GM20000 (cell line): ENCODE measurements at regions not wholly inside any gene's neighbourhood (a gene's known extent, or its start where the extent isn't known, plus 50 kb on each side); places are given as distances from the start of the nearest gene placed in this dataset.
"Not testable (repeated sequence)": the region's sequence is repeated elsewhere in the genome, so short reads cannot be mapped to it uniquely, and the experiment has no call there.

Experiments used
- DNase-seq: peaks from one replicate; pipeline ENCODE4 v3.0.0; 2012; ENCODE audit warnings: low spot score
- CTCF ChIP-seq: IDR thresholded peaks from 2 replicates; pipeline ENCODE4 v1.5.1; 2012; ENCODE audit warnings: mild to moderate bottlenecking, control low read depth; ENCODE audit errors: extremely low read depth, missing control alignments

GRCh38 chr9:30536494-30536893 is 1847.9 kb upstream of the ACO1 start:
- no peak for DNase-seq
- no peak for TF ChIP-seq CTCF

- DNase-seq = not testable (repeated sequence)
Measured at GRCh38 chr9:30539696-30540095, 1844.7 kb upstream of the ACO1 start.

- no peak for DNase-seq
- TF ChIP-seq CTCF = no peak
Measured at GRCh38 chr9:30574355-30575151, 1809.9 kb upstream of the ACO1 start.

- no peak for TF ChIP-seq CTCF
- DNase-seq = no peak
Measured at GRCh38 chr9:30575218-30575617, 1809.2 kb upstream of the ACO1 start.

DNA sequence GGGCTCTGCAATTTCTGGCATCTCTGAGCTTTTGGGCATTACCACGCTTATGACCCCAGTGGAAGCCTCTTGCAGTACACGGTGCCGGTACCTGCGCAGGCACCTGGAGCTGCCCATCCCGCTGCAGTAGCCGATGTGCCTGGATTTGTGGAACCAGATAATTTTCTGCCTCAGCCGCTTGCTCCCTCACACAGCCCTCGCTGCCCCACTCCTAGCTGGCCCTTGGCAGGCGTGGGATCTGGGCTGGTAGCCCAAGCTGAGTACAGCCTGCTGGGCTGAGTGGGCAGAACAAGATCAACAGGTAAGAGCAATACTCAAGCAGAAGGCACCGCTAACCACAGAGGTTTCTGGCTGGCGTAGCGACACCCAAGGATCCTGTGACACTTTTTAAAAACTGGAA is 1808.8 kb upstream of the ACO1 start:
- no peak for DNase-seq
- no peak for TF ChIP-seq CTCF

DNA sequence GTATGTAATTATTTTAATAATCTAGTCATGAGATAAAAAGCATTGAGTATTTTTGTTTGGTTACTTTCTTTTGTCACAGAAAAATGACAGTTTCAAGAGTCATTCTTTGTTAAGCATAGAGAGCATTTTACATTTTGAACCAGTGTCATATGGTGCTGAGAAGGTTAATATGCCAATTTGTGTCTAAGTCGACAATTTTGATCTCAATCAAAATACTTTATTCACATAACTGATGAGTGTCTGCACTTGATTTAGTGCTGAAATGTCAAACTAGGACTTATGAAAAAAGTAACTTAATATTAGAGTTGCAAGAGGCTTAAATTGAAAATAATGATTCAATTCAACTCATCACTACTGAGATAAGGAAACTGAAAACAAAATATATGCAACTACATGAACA is 1804.6 kb upstream of the ACO1 start:
- no peak for DNase-seq
- no peak for TF ChIP-seq CTCF

- DNase-seq = no peak
- TF ChIP-seq CTCF = no peak
Measured at GRCh38 chr9:30582240-30582639, 1802.2 kb upstream of the ACO1 start.

DNA sequence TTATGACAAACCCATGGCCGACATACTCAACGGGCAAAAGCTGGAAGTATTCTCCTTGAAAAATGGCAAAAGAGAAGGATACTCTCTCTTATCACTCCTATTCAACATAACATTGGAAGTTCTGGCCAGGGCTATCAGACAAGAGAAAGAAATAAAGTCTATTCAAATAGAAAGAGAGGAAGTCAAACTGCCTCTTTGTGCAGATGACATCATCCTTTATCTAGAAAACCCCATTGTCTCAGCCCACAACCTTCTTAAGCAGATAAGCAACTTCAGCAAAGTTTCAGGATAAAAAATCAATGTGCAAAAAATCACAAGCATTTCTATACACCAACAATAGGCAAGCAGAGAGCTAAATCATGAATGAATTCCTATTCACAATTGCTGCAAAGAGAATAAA is 1799.9 kb upstream of the ACO1 start:
- DNase-seq = no peak
- no peak for TF ChIP-seq CTCF
